Breast epithelium (tissue), 4 donors: ENCODE measurements at regions not wholly inside any gene's neighbourhood (a gene's known extent, or its start where the extent isn't known, plus 50 kb on each side); places are given as distances from the start of the nearest gene placed in this dataset.
A peak's percentile ranks its signal among the peaks of the same experiment; 100 is the strongest.

Experiments used
- DNase-seq, 2 donors: peaks; one replicate each; pipeline ENCODE4 v3.0.0-alpha.2; 2019; ENCODE audit warnings: low spot score in 2 of 2
- H3K27ac ChIP-seq, 2 donors: fragments of 200-600 bp; sonication (generic) in 1 of 2; one replicate each; pipeline ENCODE4 v1.5.1; 2016 to 2019; ENCODE audit warnings: mild to moderate bottlenecking in 1 of 2
- H3K27me3 ChIP-seq, 2 donors: fragments of 200-600 bp; sonication (generic) in 1 of 2; one replicate each; pipeline versions ENCODE4 v1.5.1 to v1.6.0; 2017 to 2019; ENCODE audit warnings: control low read depth in 1 of 2, mild to moderate bottlenecking in 1 of 2
- H3K36me3 ChIP-seq: fragments of 200-600 bp; one replicate; pipeline ENCODE4 v1.5.1; 2019
- H3K4me1 ChIP-seq, 2 donors: fragments of 200-600 bp; sonication (generic); one replicate each; pipeline ENCODE4 v1.5.1; 2016 to 2019; ENCODE audit warnings: control low read depth in 1 of 2
- H3K4me3 ChIP-seq, 3 donors: fragments of 200-600 bp; sonication (generic); 1 replicate in 2 of 3; 2 replicates in 1 of 3; pipeline ENCODE4 v1.5.1; 2016 to 2019; ENCODE audit warnings: mild to moderate bottlenecking in 3 of 3, moderate library complexity in 2 of 3
- H3K9me3 ChIP-seq, 2 donors: fragments of 200-600 bp; sonication (generic) in 1 of 2; one replicate each; pipeline ENCODE4 v1.5.1; 2016 to 2019; ENCODE audit warnings: control low read depth in 1 of 2
- POLR2A ChIP-seq: fragments of 450-650 bp; IDR thresholded peaks from one replicate; pipeline ENCODE4 v1.6.1; 2016; ENCODE audit warnings: antibody characterized with exemption, mild to moderate bottlenecking, moderate library complexity
- POLR2AphosphoS5 ChIP-seq, 3 donors: sonication (generic); formaldehyde crosslinking; IDR thresholded peaks; one replicate each; pipeline ENCODE4 v1.6.1; 2017; ENCODE audit warnings: antibody characterized with exemption in 3 of 3
- intact Hi-C: fragments of 100-400 bp; cut with DNase I; formaldehyde crosslinking; loops from one replicate; pipeline ENCODE4 v1.15.1; 2023; ENCODE audit warnings: low total_unique reads
- TF ChIP-seq, protein P1 (sequence below), 3 donors: fragments of 450-650 bp; IDR thresholded peaks; one replicate each; pipeline ENCODE4 v1.5.1; 2016 to 2017; ENCODE audit warnings: antibody characterized with exemption in 3 of 3, mild to moderate bottlenecking in 3 of 3, moderate library complexity in 3 of 3

DNA sequence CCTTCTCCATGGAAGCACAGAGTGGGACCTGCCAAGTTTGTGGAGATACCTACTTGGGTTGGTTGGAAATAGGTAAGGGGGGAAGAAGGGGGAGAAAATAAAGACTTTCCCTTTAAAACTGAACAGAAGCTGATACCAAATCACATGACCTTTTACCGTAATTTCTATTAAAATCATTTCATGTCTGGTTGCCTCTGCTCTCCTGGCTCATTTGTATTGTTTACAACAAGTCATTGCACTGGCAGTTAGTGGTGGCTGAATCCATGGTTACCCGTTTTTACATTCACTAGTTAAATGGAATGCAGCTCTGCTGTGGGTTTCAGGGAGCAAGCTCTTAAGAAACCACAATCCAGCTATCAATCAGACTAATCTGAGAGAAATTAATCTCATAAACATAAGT is 353.7 kb upstream of the ESRRG start:
- Histone ChIP-seq H3K9me3 (no peaks in the 10 kb centered on the region), H3K36me3 (no peaks in the 10 kb centered on the region), H3K27ac (peak overlapping the region; percentile 60 to 69), H3K4me3 (peak overlapping the region in 2 of 3 donors; percentile 17 to 33), H3K4me1 (no peaks in the 10 kb centered on the region), H3K27me3 (no peaks in the 10 kb centered on the region)
- peak in 1 of 2 donors; percentile 20 for DNase-seq
- intact Hi-C loops, result no loop called here
- TF ChIP-seq POLR2AphosphoS5 (IDR thresholded peaks at IDR 0.05) (no peak), POLR2A (no peak)
- TF ChIP-seq, protein P1, sequence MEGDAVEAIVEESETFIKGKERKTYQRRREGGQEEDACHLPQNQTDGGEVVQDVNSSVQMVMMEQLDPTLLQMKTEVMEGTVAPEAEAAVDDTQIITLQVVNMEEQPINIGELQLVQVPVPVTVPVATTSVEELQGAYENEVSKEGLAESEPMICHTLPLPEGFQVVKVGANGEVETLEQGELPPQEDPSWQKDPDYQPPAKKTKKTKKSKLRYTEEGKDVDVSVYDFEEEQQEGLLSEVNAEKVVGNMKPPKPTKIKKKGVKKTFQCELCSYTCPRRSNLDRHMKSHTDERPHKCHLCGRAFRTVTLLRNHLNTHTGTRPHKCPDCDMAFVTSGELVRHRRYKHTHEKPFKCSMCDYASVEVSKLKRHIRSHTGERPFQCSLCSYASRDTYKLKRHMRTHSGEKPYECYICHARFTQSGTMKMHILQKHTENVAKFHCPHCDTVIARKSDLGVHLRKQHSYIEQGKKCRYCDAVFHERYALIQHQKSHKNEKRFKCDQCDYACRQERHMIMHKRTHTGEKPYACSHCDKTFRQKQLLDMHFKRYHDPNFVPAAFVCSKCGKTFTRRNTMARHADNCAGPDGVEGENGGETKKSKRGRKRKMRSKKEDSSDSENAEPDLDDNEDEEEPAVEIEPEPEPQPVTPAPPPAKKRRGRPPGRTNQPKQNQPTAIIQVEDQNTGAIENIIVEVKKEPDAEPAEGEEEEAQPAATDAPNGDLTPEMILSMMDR (IDR thresholded peaks at IDR 0.05), result no peak

DNA sequence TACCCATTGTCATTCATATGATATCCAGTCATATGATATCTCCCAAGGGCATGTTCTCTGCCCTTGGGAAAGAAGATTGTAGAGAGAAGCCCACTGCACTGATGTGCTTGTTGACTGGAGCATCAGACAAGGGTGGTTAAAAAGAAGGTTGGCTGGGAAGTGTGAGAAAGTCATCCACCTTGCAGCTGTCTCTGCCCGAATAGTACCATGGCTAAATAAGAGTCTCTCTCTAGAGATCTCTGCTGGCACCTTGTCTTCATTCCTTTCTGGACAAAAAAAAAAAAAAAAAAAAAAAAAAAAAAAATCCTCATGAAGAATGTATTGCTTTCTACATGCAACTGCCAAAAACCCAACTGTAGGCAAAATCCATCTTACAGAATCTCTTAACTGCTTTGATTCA is 349.7 kb upstream of the ESRRG start:
- Histone ChIP-seq H3K9me3 (no peaks in the 10 kb centered on the region), H3K4me1 (no peaks in the 10 kb centered on the region), H3K36me3 (no peaks in the 10 kb centered on the region), H3K4me3 (no peak overlapping the region), H3K27me3 (no peaks in the 10 kb centered on the region), H3K27ac (no peak overlapping the region)
- TF ChIP-seq POLR2A (no peak), POLR2AphosphoS5 (IDR thresholded peaks at IDR 0.05) (no peak)
- TF ChIP-seq, protein P1 (IDR thresholded peaks at IDR 0.05), result no peak
- intact Hi-C loops, result no loop called here
- DNase-seq, result no peak

DNA sequence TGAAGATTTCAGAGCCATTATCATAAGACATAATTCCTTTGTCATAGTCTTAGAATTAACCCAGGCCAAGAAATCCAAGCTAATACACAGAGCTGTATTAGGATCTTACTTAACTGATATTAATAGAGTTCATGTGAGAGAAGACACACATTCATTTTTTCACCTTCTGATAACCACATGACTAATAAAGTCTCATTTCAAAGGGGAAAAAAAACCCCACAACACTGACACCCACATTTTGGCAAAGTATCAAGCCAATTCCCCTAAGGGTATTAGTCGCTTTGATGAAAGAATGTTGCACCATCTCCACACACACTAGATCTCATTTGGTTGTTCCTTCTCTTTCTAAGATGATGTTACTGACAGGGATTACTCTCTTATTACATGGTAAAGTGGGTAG is 344.4 kb upstream of the ESRRG start:
- TF ChIP-seq POLR2AphosphoS5 (IDR thresholded peaks at IDR 0.05), result no peak
- TF ChIP-seq POLR2A, result no peak
- TF ChIP-seq, protein P1 (IDR thresholded peaks at IDR 0.05), result no peak
- no peak for DNase-seq
- no peaks in the 10 kb centered on the region for H3K27me3 ChIP-seq
- no peaks in the 10 kb centered on the region for H3K9me3 ChIP-seq
- H3K4me1 ChIP-seq, result no peaks in the 10 kb centered on the region
- H3K36me3 ChIP-seq, result no peaks in the 10 kb centered on the region
- no peak overlapping the region for H3K27ac ChIP-seq
- intact Hi-C loops, result no loop called here
- H3K4me3 ChIP-seq, result no peak overlapping the region

DNA sequence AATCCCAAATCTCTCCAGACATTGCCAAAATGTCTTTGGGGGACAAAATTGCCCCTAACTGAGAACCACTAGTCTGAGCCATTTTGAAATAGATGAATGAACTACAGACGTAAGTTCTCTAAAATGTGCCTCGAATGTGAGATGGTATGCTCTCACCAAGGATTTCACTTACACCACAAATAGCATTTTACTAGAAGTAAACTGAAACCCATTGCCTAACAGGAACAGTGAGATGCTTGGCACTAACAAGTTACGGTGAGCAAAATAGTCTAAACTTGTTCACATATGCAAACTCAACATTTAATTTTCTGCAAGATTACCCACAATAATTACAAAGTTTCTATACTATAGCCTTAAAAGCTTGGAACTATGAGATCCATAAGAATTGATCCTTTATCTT is 343.6 kb upstream of the ESRRG start:
- no peak overlapping the region for H3K27ac ChIP-seq
- intact Hi-C loops, result no loop called here
- no peak overlapping the region for H3K4me3 ChIP-seq
- H3K4me1 ChIP-seq, result no peaks in the 10 kb centered on the region
- no peaks in the 10 kb centered on the region for H3K9me3 ChIP-seq
- no peaks in the 10 kb centered on the region for H3K36me3 ChIP-seq
- DNase-seq, result no peak
- TF ChIP-seq POLR2A (no peak), POLR2AphosphoS5 (IDR thresholded peaks at IDR 0.05) (no peak)
- TF ChIP-seq, protein P1 (IDR thresholded peaks at IDR 0.05), result no peak
- no peaks in the 10 kb centered on the region for H3K27me3 ChIP-seq

DNA sequence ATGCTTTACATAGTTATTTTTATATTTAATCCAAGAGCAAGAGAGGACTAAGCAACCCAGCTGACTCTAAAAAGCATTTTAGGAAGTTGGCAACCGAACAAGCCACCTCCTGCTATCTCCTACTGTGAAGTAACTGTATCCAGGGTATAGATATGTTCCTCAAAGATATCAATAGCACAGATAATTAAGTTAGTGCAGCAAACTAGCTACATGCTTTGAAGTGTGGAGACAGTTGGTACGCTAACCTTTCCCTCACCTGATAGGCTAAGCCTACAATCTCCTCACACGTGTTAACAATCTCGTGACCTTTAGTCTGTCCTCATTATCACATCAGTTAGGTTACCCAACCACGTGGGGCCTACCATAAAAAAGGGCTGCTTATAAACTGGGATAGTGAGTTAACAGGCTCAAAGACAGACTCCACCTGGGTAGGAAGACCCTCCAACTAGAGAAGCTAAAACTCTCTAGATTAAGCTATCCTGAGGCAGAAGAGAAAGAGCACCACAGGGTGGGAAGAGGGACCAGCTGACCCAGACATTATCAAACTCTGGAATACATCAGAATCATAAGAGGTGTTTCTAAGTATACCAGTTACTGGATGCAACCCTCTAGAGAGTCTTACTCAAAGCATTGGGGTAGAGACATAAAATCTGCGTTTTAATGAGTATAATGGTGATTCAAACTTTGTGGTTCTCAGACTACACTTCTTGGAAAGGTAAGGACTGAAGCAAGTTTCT is 340.1 kb upstream of the ESRRG start:
- DNase-seq, result no peak
- Histone ChIP-seq H3K36me3 (no peaks in the 10 kb centered on the region), H3K27me3 (no peaks in the 10 kb centered on the region), H3K4me1 (no peaks in the 10 kb centered on the region), H3K4me3 (no peak overlapping the region), H3K9me3 (no peaks in the 10 kb centered on the region), H3K27ac (peak overlapping the region in 1 of 2 donors; percentile 34)
- intact Hi-C loops, result no loop called here
- TF ChIP-seq POLR2A, result no peak
- TF ChIP-seq, protein P1 (IDR thresholded peaks at IDR 0.05), result no peak
- no peak for TF ChIP-seq POLR2AphosphoS5 (IDR thresholded peaks at IDR 0.05)
